Suprapubic skin (tissue), 4 donors: ENCODE measurements at regions not wholly inside any gene's neighbourhood (a gene's known extent, or its start where the extent isn't known, plus 50 kb on each side); places are given as distances from the start of the nearest gene placed in this dataset.

Source experiments
- POLR2A ChIP-seq, 2 donors: fragments of 450-650 bp; IDR thresholded peaks; one replicate each; pipeline ENCODE4 v1.6.1; 2017; ENCODE audit warnings: antibody characterized with exemption in 2 of 2, mild to moderate bottlenecking in 2 of 2, moderate library complexity in 2 of 2
- POLR2AphosphoS5 ChIP-seq, 3 donors: sonication (generic); formaldehyde crosslinking; IDR thresholded peaks; one replicate each; pipeline ENCODE4 v1.6.1; 2017; ENCODE audit warnings: antibody characterized with exemption in 3 of 3
- TF ChIP-seq, protein P1 (sequence below), 2 donors: fragments of 200-600 bp in 1 of 2; fragments of 450-650 bp in 1 of 2; sonication (generic) in 1 of 2; IDR thresholded peaks; one replicate each; pipeline ENCODE4 v1.5.1; 2016 to 2019; ENCODE audit warnings: antibody characterized with exemption in 2 of 2, mild to moderate bottlenecking in 1 of 2, moderate library complexity in 1 of 2

DNA sequence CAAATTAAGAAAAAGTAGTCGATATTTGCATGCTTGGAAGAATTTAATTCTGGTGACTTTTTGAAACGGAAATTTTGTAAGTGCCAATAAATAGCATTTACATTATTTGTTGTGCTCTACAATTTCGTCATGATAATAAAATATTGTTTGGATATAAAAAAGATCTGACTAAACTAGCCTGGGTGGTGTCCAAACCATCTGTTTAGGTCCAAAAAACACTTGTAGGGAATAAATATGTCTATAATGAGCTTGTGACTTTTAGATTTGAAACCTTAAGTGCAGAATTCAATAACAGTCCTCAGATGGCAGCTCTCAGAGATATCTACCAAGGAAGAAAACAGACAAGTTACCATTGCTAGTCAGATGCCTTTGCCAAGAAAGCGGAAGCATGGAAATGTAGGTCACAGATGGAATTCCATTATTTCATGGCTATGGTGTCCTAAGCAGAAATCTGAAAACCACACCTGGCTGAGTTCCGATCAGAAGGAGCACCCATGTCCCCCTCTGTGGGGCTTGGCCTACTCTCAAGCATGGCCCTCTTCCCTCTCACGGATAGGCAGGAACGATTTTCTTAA, 731.1 kb downstream of the RNF144A start:
- no peak for TF ChIP-seq POLR2A (IDR thresholded peaks at IDR 0.05)
- TF ChIP-seq, protein P1, sequence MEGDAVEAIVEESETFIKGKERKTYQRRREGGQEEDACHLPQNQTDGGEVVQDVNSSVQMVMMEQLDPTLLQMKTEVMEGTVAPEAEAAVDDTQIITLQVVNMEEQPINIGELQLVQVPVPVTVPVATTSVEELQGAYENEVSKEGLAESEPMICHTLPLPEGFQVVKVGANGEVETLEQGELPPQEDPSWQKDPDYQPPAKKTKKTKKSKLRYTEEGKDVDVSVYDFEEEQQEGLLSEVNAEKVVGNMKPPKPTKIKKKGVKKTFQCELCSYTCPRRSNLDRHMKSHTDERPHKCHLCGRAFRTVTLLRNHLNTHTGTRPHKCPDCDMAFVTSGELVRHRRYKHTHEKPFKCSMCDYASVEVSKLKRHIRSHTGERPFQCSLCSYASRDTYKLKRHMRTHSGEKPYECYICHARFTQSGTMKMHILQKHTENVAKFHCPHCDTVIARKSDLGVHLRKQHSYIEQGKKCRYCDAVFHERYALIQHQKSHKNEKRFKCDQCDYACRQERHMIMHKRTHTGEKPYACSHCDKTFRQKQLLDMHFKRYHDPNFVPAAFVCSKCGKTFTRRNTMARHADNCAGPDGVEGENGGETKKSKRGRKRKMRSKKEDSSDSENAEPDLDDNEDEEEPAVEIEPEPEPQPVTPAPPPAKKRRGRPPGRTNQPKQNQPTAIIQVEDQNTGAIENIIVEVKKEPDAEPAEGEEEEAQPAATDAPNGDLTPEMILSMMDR (IDR thresholded peaks at IDR 0.05) = no peak
- no peak for TF ChIP-seq POLR2AphosphoS5 (IDR thresholded peaks at IDR 0.05)
